GM19023 (cell line): ENCODE measurements at regions not wholly inside any gene's neighbourhood (a gene's known extent, or its start where the extent isn't known, plus 50 kb on each side); places are given as distances from the start of the nearest gene placed in this dataset.
"Not testable (repeated sequence)": the region's sequence is repeated elsewhere in the genome, so short reads cannot be mapped to it uniquely, and the experiment has no call there.

Experiments used
- ATAC-seq: cut with Tn5 transposase; IDR thresholded peaks from one replicate; pipeline ENCODE4 v1.9.1; 2021; ENCODE audit warnings: mild to moderate bottlenecking, moderate library complexity; ENCODE audit not compliant: unreplicated experiment

- ATAC-seq = not testable (repeated sequence)
These were observed 1609.3 kb downstream of the SPATA31A7 start for GRCh38 chr9:62798884-62799850.

- peak; percentile 18 for ATAC-seq
These were observed 1610.1 kb downstream of the SPATA31A7 start for GRCh38 chr9:62799851-62800371.

- ATAC-seq = not testable (repeated sequence)
These were observed 1610.9 kb downstream of the SPATA31A7 start for GRCh38 chr9:62800451-62801371.

GRCh38 chr9:62801372-62801811 lies 1611.6 kb downstream of the SPATA31A7 start:
- ATAC-seq = not testable (repeated sequence)

- ATAC-seq = peak; percentile 98
These were observed 1612.3 kb downstream of the SPATA31A7 start for GRCh38 chr9:62801961-62802718.

DNA sequence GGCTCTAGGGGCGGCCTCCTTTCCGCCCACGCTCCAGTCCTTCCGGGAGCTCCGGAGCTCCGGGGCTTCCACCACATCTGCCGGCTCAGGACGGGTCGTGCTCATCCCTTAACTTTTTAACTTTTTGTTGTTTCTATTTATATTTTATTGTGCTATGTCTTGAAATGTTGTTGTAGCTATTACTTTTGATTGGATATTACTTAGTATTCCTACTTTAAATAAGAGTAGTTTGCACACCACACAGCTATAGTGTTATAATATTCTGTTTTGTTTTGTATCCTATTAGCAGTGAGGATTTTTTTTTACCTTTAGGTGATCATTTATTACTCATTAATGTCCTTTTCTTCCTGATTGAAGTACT lies 1612.9 kb downstream of the SPATA31A7 start:
- ATAC-seq = not testable (repeated sequence)

DNA sequence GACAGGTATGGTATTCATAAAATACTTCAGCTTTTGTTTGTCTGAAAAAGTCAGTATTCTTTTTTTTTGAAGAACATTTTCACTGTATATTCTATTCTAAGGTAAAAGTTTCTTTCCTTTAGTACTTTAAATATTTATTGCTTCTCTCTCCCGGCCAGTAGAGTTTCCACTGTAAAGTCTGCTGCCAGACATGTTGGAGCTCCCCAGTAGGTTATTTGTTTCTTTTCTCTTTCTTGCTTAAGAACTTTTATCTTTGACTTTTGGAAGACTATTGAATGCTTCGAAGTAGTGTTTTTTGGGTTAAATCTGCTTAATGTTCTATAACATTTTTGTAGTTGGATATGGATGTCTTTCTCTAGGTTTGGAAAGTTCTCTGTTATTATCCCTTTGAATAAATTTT lies 1613.3 kb downstream of the SPATA31A7 start:
- not testable (repeated sequence) for ATAC-seq

DNA sequence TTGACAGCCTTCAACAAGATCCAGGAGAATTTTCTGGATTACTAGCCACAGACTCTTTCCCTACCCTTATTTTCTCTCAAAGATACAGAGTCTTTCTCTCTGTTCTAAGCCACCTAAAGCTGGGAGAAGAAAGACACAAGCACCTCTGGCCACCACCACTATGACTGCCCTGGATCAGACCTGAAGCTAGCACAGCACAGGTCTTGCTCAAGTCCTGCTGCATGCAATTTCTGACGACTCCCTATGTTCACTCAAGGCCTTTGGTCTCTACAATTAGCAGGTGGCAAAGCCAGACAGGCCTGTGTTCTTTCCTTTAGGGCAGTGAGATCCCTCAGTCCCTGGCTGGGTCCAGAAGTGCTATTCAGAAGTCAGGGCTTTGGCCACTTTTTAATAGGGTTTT lies 1614.5 kb downstream of the SPATA31A7 start:
- not testable (repeated sequence) for ATAC-seq

- ATAC-seq = not testable (repeated sequence)
These were observed 1617.6 kb downstream of the SPATA31A7 start for GRCh38 chr9:62807424-62807823.

DNA sequence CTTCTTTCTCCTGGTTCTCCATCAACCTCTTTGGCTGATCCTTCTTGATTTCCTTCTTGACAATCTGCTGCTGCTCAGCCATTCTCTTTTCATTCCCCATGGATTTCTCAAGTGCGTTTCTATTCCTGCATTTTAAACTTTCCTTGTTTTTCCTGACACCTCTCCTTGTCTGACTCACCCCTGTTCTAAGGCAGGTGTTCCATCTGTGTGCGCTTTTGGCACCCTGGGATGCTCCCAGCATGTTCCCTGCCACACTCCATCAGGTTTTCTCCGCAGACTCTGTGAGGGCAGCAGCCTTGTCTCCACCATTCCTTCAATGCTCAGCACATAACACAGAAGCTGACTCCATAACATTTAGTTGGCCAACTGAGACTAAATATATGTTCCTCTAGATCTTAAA lies 1618.2 kb downstream of the SPATA31A7 start:
- ATAC-seq = not testable (repeated sequence)

- ATAC-seq = not testable (repeated sequence)
These were observed 1620.5 kb downstream of the SPATA31A7 start for GRCh38 chr9:62810318-62810717.

GRCh38 chr9:62810811-62811315 lies 1621.0 kb downstream of the SPATA31A7 start:
- ATAC-seq = not testable (repeated sequence)

GRCh38 chr9:62815436-62815835 lies 1625.6 kb downstream of the SPATA31A7 start:
- not testable (repeated sequence) for ATAC-seq

DNA sequence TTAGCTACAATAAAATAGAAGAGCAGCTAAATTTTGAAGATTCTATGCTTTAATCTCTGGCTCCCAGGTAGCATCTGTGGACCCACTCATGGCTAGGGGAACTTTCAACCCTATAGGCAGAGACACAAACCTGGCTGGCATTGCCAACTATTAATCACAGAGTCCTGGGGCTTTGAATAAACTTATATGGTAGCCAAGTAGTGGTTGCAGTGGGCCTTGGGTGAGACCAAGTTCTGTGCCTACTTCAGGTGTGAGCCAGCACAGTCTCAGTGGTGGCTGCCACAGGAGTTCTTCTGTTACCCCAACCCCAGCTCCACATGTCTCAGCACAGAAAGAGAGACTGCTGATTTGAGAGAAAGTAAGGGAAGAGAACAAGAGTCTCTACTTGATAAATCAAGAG lies 1626.5 kb downstream of the SPATA31A7 start:
- ATAC-seq = not testable (repeated sequence)

- not testable (repeated sequence) for ATAC-seq
These were observed 1627.4 kb downstream of the SPATA31A7 start for GRCh38 chr9:62817214-62817613.

GRCh38 chr9:62822185-62822584 lies 1632.3 kb downstream of the SPATA31A7 start:
- ATAC-seq = not testable (repeated sequence)

GRCh38 chr9:62827957-62828907 lies 1638.4 kb downstream of the SPATA31A7 start:
- ATAC-seq = not testable (repeated sequence)

GRCh38 chr9:62830829-62831459 lies 1641.1 kb downstream of the SPATA31A7 start:
- ATAC-seq = not testable (repeated sequence)
